ENCODE measurements at regions not wholly inside any gene's neighbourhood (a gene's known extent, or its start where the extent isn't known, plus 50 kb on each side); places are given as distances from the start of the nearest gene placed in this dataset.

GRCh38 chr2:569681-570080 is 107.5 kb downstream of the TMEM18 start:
- Histone ChIP-seq H3K27ac (ENCODE audit: extremely low read length, insufficient read depth, low read length) (no peak overlapping the region), H3K9me3 (ENCODE audit: low read length) (no peaks in the 10 kb centered on the region; the same call in 1 of the 2 replicates), H3K4me3 (replicated peaks in 1 of 3; ENCODE audit: insufficient read depth in 1 of 3, low read depth in 2 of 3, low read length in 3 of 3) (no peak overlapping the region), H3K4me2 (ENCODE audit: low read depth, low read length) (no peak overlapping the region), H2AFZ (ENCODE audit: low read length) (no peak overlapping the region), H3K79me2 (ENCODE audit: insufficient read depth, low read length) (no peaks in the 10 kb centered on the region), H3K27me3 (ENCODE audit: control insufficient read depth in 1 of 2, insufficient read depth in 2 of 2, low read length in 2 of 2) (peaks cover 6 to 44% of the 10 kb centered on the region in 2 experiments), H3K9ac (ENCODE audit: insufficient read depth, low read depth, low read length) (no peak overlapping the region), H3K4me1 (ENCODE audit: insufficient read depth, low read length) (no peaks in the 10 kb centered on the region), H3K36me3 (replicated peaks in 1 of 2; ENCODE audit: control insufficient read depth in 1 of 2, insufficient read depth in 2 of 2, low read length in 2 of 2) (no peaks in the 10 kb centered on the region), H4K20me1 (ENCODE audit: insufficient read depth, low read length) (no peaks in the 10 kb centered on the region)
- FAIRE-seq (no peak), DNase-seq (ENCODE audit: low spot score) (no peak), ATAC-seq (no peak)
- WGBS (ENCODE audit: low lambda C conversion rate), result 11% methylated on average over 3 of the region's 3 CpGs
- intact Hi-C loops (cut with micrococcal nuclease; ENCODE audit: unreplicated experiment), result no loop called here
- ChIA-PET CTCF (ENCODE audit: low intra/inter-chr PET ratio, low total read pairs) (no interaction called here), POLR2A (no interaction called here)
- BruUV-seq (replicated peaks), result no TSS peak
- in situ Hi-C loops (cut with HindIII; ENCODE audit: extremely low pct_ligation_motif_present, low pct_unique_long_range_greater_than_20kb), result no loop called here
- TF ChIP-seq E2F2 (CRISPR knock-in tag; IDR thresholded peaks at IDR 0.05; ENCODE audit: borderline replicate concordance) (no peak), KLF6 (CRISPR knock-in tag; IDR thresholded peaks at IDR 0.05) (no peak), ZSCAN31 (CRISPR knock-in tag; IDR thresholded peaks at IDR 0.05; ENCODE audit: low read depth) (no peak), ZNF605 (CRISPR knock-in tag; IDR thresholded peaks at IDR 0.05) (no peak), TFDP2 (CRISPR knock-in tag; IDR thresholded peaks at IDR 0.05) (no peak), ZMYM3 (CRISPR knock-in tag; IDR thresholded peaks at IDR 0.05) (no peak), ZNF75D (CRISPR knock-in tag; IDR thresholded peaks at IDR 0.05; ENCODE audit: borderline replicate concordance) (no peak), ZSCAN29 (CRISPR knock-in tag; conservative IDR thresholded peaks at IDR 0.05) (no peak)

Measured in HepG2 (cell line).